ENCODE measurements at regions not wholly inside any gene's neighbourhood (a gene's known extent, or its start where the extent isn't known, plus 50 kb on each side); places are given as distances from the start of the nearest gene placed in this dataset.

DNA sequence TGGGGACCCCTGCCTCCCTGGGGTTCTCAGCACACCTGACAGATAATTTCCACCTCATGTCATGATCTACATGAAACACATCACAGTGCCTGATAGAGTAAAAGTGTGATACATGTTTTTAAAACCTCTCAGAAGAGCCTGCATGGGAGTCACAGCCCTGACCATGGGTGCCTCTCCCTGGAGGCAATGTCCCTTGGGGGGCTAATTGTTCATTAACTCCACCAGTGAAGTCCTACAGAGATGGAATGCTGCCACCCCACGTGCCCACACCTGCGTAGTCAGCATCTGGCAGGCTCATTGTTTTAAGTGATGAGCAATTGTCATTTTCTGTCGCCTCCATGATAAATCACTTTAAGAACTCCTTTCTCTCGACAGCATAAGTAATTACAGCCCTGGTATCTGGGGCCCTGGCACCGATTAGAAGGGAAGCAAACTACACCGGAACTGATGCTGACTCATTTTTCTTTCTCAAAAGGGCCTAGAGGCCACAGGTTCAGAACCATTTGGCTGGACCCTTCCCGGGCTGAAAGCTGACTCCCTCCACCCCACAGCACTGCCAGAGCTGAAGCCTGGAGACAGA, 109.6 kb upstream of the GJB5 start:
- no peak for TF ChIP-seq RARB (CRISPR knock-in tag; IDR thresholded peaks at IDR 0.05)
- TF ChIP-seq, protein P1, sequence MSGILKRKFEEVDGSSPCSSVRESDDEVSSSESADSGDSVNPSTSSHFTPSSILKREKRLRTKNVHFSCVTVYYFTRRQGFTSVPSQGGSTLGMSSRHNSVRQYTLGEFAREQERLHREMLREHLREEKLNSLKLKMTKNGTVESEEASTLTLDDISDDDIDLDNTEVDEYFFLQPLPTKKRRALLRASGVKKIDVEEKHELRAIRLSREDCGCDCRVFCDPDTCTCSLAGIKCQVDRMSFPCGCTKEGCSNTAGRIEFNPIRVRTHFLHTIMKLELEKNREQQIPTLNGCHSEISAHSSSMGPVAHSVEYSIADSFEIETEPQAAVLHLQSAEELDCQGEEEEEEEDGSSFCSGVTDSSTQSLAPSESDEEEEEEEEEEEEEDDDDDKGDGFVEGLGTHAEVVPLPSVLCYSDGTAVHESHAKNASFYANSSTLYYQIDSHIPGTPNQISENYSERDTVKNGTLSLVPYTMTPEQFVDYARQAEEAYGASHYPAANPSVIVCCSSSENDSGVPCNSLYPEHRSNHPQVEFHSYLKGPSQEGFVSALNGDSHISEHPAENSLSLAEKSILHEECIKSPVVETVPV (CRISPR knock-in tag; IDR thresholded peaks at IDR 0.05) = no peak
- no peak for TF ChIP-seq ZNF8 (CRISPR knock-in tag; IDR thresholded peaks at IDR 0.05)
- TF ChIP-seq TCF4 (CRISPR knock-in tag; IDR thresholded peaks at IDR 0.05; ENCODE audit: borderline replicate concordance) = no peak
